ENCODE measurements at regions not wholly inside any gene's neighbourhood (a gene's known extent, or its start where the extent isn't known, plus 50 kb on each side); places are given as distances from the start of the nearest gene placed in this dataset.

GRCh38 chr9:82680179-82680935, 382.6 kb downstream of the RASEF start:
- Mint-ChIP-seq H3K27me3 (ENCODE audit: low read depth in 3 of 3) (no peaks in the 10 kb centered on the region), H3K9me3 (peaks cover 0 to 7% (median 5%) of the 10 kb centered on the region in 6 donors), H3K36me3 (no peaks in the 10 kb centered on the region), H3K4me1 (no peaks in the 10 kb centered on the region), H3K27ac (no peak overlapping the region), H3K4me3 (no peak overlapping the region)
- DNase-seq = no peak

GRCh38 chr9:82681809-82682208, 381.1 kb downstream of the RASEF start:
- no peaks in the 10 kb centered on the region for H3K4me1 Mint-ChIP-seq
- H3K9me3 Mint-ChIP-seq = peaks cover 0 to 14% (median 7%) of the 10 kb centered on the region in 6 donors
- H3K27ac Mint-ChIP-seq = no peak overlapping the region
- no peak overlapping the region for H3K4me3 Mint-ChIP-seq
- no peaks in the 10 kb centered on the region for H3K36me3 Mint-ChIP-seq
- no peak for DNase-seq
- no peaks in the 10 kb centered on the region for H3K27me3 Mint-ChIP-seq (ENCODE audit: low read depth in 3 of 3)

DNA sequence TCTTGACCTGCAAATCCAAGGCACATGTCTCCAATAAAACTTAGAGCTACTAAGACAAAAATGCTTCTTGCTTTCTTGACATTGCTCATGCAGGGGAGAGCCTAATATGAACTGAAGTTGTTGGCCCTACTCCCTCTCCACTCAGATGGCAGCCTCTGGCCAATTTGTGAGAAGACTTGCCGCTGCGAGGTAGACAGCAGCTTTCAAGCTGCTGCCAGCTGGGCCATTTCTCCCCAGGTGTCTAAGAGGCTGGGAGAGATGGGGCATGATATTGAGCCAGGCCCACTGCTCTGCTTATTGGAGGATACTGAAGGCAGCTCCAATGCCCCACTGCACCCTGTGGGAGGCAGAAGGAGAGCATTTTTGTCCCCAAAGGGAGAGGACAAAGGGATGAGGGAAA, 380.5 kb downstream of the RASEF start:
- H3K4me1 Mint-ChIP-seq = no peaks in the 10 kb centered on the region
- no peaks in the 10 kb centered on the region for H3K27me3 Mint-ChIP-seq (ENCODE audit: low read depth in 3 of 3)
- DNase-seq = no peak

DNA sequence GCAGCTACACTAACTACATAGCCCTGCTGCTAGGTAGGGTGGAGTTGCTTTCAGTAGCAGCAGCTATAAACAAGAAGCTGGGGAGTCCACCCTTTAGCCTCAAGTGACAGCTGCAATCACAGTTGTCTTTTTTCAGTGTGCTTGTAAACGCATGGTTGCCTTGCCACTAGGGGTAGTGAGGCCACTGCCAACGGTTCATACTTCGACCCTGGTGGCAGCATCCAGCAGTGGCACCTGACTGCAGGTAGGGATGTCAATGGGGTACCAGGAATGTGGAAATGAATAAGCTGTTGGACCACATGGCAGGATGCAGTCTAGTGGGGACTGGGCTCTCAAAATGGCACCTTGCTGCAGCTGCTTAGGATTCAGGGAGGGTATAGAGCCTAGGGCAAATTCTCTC, 367.2 kb downstream of the RASEF start:
- no peak overlapping the region for H3K27ac Mint-ChIP-seq
- no peaks in the 10 kb centered on the region for H3K4me1 Mint-ChIP-seq
- no peak overlapping the region for H3K4me3 Mint-ChIP-seq
- H3K27me3 Mint-ChIP-seq (ENCODE audit: low read depth in 3 of 3) = no peaks in the 10 kb centered on the region
- no peak for DNase-seq
- peaks cover 0 to 35% (median 13%) of the 10 kb centered on the region in 6 donors for H3K9me3 Mint-ChIP-seq
- no peaks in the 10 kb centered on the region for H3K36me3 Mint-ChIP-seq

More for the DNA sequence above, 380.5 kb downstream of the RASEF start:
- Mint-ChIP-seq H3K9me3 (peaks cover 0 to 14% (median 7%) of the 10 kb centered on the region in 6 donors), H3K27ac (no peak overlapping the region), H3K4me3 (no peak overlapping the region), H3K36me3 (no peaks in the 10 kb centered on the region)

DNA sequence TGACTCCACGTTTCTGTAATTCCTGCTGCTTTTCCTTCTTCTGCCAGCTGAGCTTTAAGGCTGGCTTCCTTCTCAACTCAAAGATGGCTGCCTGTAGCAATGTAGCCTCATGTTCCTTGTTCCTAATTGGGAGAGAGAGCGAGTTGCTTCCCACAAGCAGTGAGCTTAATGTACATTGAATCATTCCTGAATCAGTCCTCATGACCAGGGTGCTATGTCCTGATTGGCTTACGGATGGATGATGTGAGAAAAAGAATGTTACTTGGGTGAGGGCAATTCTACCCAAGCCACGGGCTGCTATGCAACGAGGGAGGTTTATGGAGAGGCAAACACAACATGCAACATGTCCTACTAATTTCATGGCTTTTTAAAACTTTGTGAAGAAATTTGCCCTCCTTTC, 356.2 kb downstream of the RASEF start:
- Mint-ChIP-seq H3K4me3 (no peak overlapping the region), H3K9me3 (peaks cover 2 to 36% (median 13%) of the 10 kb centered on the region in 6 donors), H3K27me3 (ENCODE audit: low read depth in 3 of 3) (peaks cover 0 to 3% (median 0%) of the 10 kb centered on the region in 3 donors), H3K4me1 (no peaks in the 10 kb centered on the region), H3K36me3 (no peaks in the 10 kb centered on the region), H3K27ac (no peak overlapping the region)
- DNase-seq = no peak

- H3K4me1 Mint-ChIP-seq = no peaks in the 10 kb centered on the region
- no peak for DNase-seq
- no peak overlapping the region for H3K4me3 Mint-ChIP-seq
- H3K9me3 Mint-ChIP-seq = peaks cover 0 to 31% (median 12%) of the 10 kb centered on the region in 6 donors
- no peaks in the 10 kb centered on the region for H3K27me3 Mint-ChIP-seq (ENCODE audit: low read depth in 3 of 3)
- no peak overlapping the region for H3K27ac Mint-ChIP-seq
- H3K36me3 Mint-ChIP-seq = no peaks in the 10 kb centered on the region
These were observed 346.1 kb downstream of the RASEF start for GRCh38 chr9:82716821-82717220.

GRCh38 chr9:82720515-82720914, 342.4 kb downstream of the RASEF start:
- Mint-ChIP-seq H3K27ac (no peak overlapping the region), H3K4me1 (no peaks in the 10 kb centered on the region)

GRCh38 chr9:82721593-82721992, 341.3 kb downstream of the RASEF start:
- Mint-ChIP-seq H3K4me1 (no peaks in the 10 kb centered on the region), H3K4me3 (no peak overlapping the region), H3K27ac (no peak overlapping the region), H3K36me3 (no peaks in the 10 kb centered on the region), H3K27me3 (ENCODE audit: low read depth in 3 of 3) (peaks cover 0 to 2% (median 1%) of the 10 kb centered on the region in 3 donors), H3K9me3 (peaks cover 0 to 22% (median 7%) of the 10 kb centered on the region in 6 donors)
- DNase-seq = no peak

More at GRCh38 chr9:82720515-82720914, 342.4 kb downstream of the RASEF start:
- H3K36me3 Mint-ChIP-seq = no peaks in the 10 kb centered on the region
- DNase-seq = no peak
- peaks cover 0 to 1% (median 0%) of the 10 kb centered on the region in 3 donors for H3K27me3 Mint-ChIP-seq (ENCODE audit: low read depth in 3 of 3)
- H3K9me3 Mint-ChIP-seq = peaks cover 0 to 26% (median 8%) of the 10 kb centered on the region in 6 donors
- H3K4me3 Mint-ChIP-seq = no peak overlapping the region

- peaks cover 0 to 19% (median 4%) of the 10 kb centered on the region in 6 donors for H3K9me3 Mint-ChIP-seq
- no peaks in the 10 kb centered on the region for H3K36me3 Mint-ChIP-seq
- no peak for DNase-seq
- H3K4me3 Mint-ChIP-seq = no peak overlapping the region
- H3K4me1 Mint-ChIP-seq = no peaks in the 10 kb centered on the region
- H3K27ac Mint-ChIP-seq = no peak overlapping the region
- H3K27me3 Mint-ChIP-seq (ENCODE audit: low read depth in 3 of 3) = peaks cover 0 to 2% (median 1%) of the 10 kb centered on the region in 3 donors
These were observed 340.9 kb downstream of the RASEF start for GRCh38 chr9:82722051-82722450.

DNA sequence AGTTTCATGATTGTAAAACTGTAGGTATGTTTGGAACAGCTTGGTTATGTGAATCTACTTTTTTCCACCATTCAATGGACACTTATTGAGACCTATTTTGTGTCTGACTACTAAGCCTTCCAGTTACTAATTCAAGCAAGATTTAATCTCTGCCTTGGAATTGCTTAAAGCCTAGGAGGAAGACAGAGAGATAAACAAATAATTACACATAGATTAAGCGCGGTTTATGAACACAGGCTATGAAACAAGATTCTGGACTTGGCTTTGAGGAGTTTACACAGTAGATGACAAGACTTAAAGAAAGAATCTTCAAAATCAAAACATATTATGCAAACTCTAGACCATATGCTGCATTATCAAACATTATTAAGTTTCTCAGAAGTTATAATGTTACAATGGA, 340.4 kb downstream of the RASEF start:
- Mint-ChIP-seq H3K4me3 (no peak overlapping the region), H3K36me3 (no peaks in the 10 kb centered on the region), H3K9me3 (peaks cover 0 to 19% (median 2%) of the 10 kb centered on the region in 6 donors), H3K27me3 (ENCODE audit: low read depth in 3 of 3) (peaks cover 0 to 2% (median 1%) of the 10 kb centered on the region in 3 donors), H3K27ac (no peak overlapping the region), H3K4me1 (no peaks in the 10 kb centered on the region)
- no peak for DNase-seq

DNA sequence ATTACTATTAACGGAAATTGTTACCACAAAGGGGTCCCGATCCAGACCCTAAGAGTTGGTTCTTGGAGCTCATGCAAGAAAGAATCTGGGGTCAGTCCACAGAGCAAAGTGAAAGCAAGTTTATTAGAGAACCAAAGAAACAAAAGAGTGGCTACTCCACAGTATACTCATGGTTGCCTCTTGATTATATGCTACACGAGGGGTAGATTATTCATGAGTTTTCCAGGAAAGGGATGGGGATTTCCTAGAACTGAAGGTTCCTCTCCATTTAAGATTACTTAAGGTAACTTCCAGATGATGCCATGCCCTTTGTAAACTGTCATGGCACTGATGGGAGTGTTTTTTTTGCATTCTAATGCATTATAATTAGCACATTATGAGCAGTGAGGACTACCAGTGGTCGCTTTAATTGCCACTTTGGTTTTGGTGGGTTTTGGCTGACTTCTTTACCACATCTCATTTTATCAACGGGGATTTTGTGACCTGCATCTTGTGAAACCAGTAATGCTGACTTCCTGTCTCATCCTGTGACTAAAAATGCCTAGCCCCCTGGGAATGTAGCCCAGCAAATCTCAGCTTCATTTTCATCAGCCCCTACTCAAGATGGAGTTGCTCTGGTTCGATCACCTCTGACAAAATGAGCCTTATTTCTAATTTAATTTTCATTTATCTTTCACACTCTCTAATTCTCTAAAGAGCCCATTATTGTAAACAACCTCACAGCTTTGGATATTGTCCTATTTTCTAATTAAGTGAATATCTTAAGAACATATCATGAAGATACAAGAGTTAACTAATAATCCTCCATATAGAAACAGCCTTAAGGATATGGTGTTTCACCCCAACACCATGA, 336.3 kb downstream of the RASEF start:
- no peak for DNase-seq
- H3K9me3 Mint-ChIP-seq = peaks cover 3 to 12% (median 6%) of the 10 kb centered on the region in 6 donors
- no peak overlapping the region for H3K4me3 Mint-ChIP-seq
- peaks cover 1 to 2% (median 2%) of the 10 kb centered on the region in 3 donors for H3K27me3 Mint-ChIP-seq (ENCODE audit: low read depth in 3 of 3)
- H3K27ac Mint-ChIP-seq = no peak overlapping the region
- no peaks in the 10 kb centered on the region for H3K36me3 Mint-ChIP-seq
- no peaks in the 10 kb centered on the region for H3K4me1 Mint-ChIP-seq

GRCh38 chr9:82729141-82729540, 333.8 kb downstream of the RASEF start:
- no peak for DNase-seq
- Mint-ChIP-seq H3K36me3 (no peaks in the 10 kb centered on the region), H3K9me3 (peaks cover 3 to 12% (median 6%) of the 10 kb centered on the region in 6 donors), H3K4me1 (no peaks in the 10 kb centered on the region), H3K27ac (no peak overlapping the region), H3K27me3 (ENCODE audit: low read depth in 3 of 3) (peaks cover 1 to 2% (median 2%) of the 10 kb centered on the region in 3 donors), H3K4me3 (no peak overlapping the region)

DNA sequence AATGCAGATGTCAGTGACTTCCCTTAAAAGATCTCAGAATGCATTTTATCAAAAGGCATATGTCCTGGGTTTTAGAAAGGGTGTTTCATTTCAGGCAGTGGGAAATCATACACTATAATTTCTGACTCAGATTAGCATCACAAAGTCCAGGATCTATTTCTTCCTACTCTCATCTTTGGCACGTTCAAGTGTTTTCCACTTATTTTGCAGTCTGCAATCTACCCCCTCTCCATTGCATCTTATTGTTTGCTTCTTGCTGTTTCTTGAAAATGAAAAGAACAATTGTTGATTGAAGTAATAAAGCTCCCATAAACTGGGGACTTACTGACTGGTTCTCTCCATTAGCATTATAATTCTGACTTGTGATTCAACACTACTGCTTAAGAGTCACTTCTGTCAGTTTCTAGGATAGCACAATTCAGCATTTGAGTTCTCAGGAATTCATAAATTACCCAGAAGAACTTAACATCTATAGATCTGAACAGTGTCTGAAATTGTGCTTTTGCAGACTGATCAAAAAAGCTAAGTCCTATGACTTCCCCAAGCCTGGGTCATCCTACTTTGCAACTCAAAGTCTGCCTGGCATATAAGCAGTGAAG, 332.9 kb downstream of the RASEF start:
- no peaks in the 10 kb centered on the region for H3K4me1 Mint-ChIP-seq
- no peak overlapping the region for H3K4me3 Mint-ChIP-seq
- no peaks in the 10 kb centered on the region for H3K36me3 Mint-ChIP-seq
- H3K9me3 Mint-ChIP-seq = peaks cover 0 to 12% (median 5%) of the 10 kb centered on the region in 6 donors
- DNase-seq = no peak
- H3K27ac Mint-ChIP-seq = no peak overlapping the region
- peaks cover 0 to 2% (median 2%) of the 10 kb centered on the region in 3 donors for H3K27me3 Mint-ChIP-seq (ENCODE audit: low read depth in 3 of 3)

- Mint-ChIP-seq H3K36me3 (no peaks in the 10 kb centered on the region), H3K4me1 (no peaks in the 10 kb centered on the region), H3K4me3 (no peak overlapping the region), H3K27me3 (ENCODE audit: low read depth in 3 of 3) (peaks cover 0 to 2% (median 0%) of the 10 kb centered on the region in 3 donors), H3K9me3 (peaks cover 0 to 13% (median 5%) of the 10 kb centered on the region in 6 donors), H3K27ac (no peak overlapping the region)
- DNase-seq = no peak
These were observed 330.0 kb downstream of the RASEF start for GRCh38 chr9:82732928-82733327.

All from immature natural killer cell (primary cell).